HL-60/S4 treated with retinoic acid at 250 ng/mL for 4 days and 3 days (cell line): ENCODE measurements at regions not wholly inside any gene's neighbourhood (a gene's known extent, or its start where the extent isn't known, plus 50 kb on each side); places are given as distances from the start of the nearest gene placed in this dataset.
"Not testable (repeated sequence)": the region's sequence is repeated elsewhere in the genome, so short reads cannot be mapped to it uniquely, and the experiment has no call there.

Experiments used
- in situ Hi-C: fragments of 300-500 bp; cut with MboI; formaldehyde crosslinking; loops from 2 replicates; pipeline ENCODE4 v1.7.0; 2022; ENCODE audit warnings: low sequenced_read_pairs

GRCh38 chr9:85163415-85163814, 493.9 kb downstream of the NTRK2 start:
- in situ Hi-C loops, result no loop called here

GRCh38 chr9:85162822-85163221, 493.3 kb downstream of the NTRK2 start:
- in situ Hi-C loops, result no loop called here

GRCh38 chr9:85160944-85161343, 491.4 kb downstream of the NTRK2 start:
- in situ Hi-C loops, result not testable (repeated sequence)

GRCh38 chr9:85158512-85158911, 489.0 kb downstream of the NTRK2 start:
- in situ Hi-C loops, result no loop called here

- in situ Hi-C loops, result no loop called here
These were observed 488.2 kb downstream of the NTRK2 start for GRCh38 chr9:85157772-85158171.

- in situ Hi-C loops, result no loop called here
These were observed 487.1 kb downstream of the NTRK2 start for GRCh38 chr9:85156652-85157051.

GRCh38 chr9:85155352-85155751, 485.8 kb downstream of the NTRK2 start:
- in situ Hi-C loops, result no loop called here

- in situ Hi-C loops, result no loop called here
These were observed 482.2 kb downstream of the NTRK2 start for GRCh38 chr9:85151741-85152140.

GRCh38 chr9:85151162-85151561, 481.6 kb downstream of the NTRK2 start:
- in situ Hi-C loops, result no loop called here

- in situ Hi-C loops, result no loop called here
These were observed 477.6 kb downstream of the NTRK2 start for GRCh38 chr9:85147046-85147640.

- in situ Hi-C loops, result no loop called here
These were observed 473.4 kb downstream of the NTRK2 start for GRCh38 chr9:85142968-85143367.

GRCh38 chr9:85142496-85142911, 473.0 kb downstream of the NTRK2 start:
- in situ Hi-C loops, result no loop called here

- in situ Hi-C loops, result no loop called here
These were observed 468.2 kb downstream of the NTRK2 start for GRCh38 chr9:85137696-85138095.

GRCh38 chr9:85136987-85137386, 467.5 kb downstream of the NTRK2 start:
- in situ Hi-C loops, result no loop called here

GRCh38 chr9:85136507-85136906, 467.0 kb downstream of the NTRK2 start:
- in situ Hi-C loops, result no loop called here

- in situ Hi-C loops, result no loop called here
These were observed 461.2 kb downstream of the NTRK2 start for GRCh38 chr9:85130764-85131163.

- in situ Hi-C loops, result no loop called here
These were observed 460.7 kb downstream of the NTRK2 start for GRCh38 chr9:85130260-85130659.

- in situ Hi-C loops, result no loop called here
These were observed 460.0 kb downstream of the NTRK2 start for GRCh38 chr9:85129514-85129913.

GRCh38 chr9:85118990-85119755, 449.6 kb downstream of the NTRK2 start:
- in situ Hi-C loops, result no loop called here

- in situ Hi-C loops, result no loop called here
These were observed 448.3 kb downstream of the NTRK2 start for GRCh38 chr9:85117831-85118230.

- in situ Hi-C loops, result no loop called here
These were observed 445.9 kb downstream of the NTRK2 start for GRCh38 chr9:85115473-85115872.

GRCh38 chr9:85114799-85115198, 445.3 kb downstream of the NTRK2 start:
- in situ Hi-C loops, result no loop called here
